Neural cell (in vitro differentiated cells): ENCODE measurements at regions not wholly inside any gene's neighbourhood (a gene's known extent, or its start where the extent isn't known, plus 50 kb on each side); places are given as distances from the start of the nearest gene placed in this dataset.

Source experiments
- CTCF ChIP-seq: fragments of 450-650 bp; IDR thresholded peaks from 2 replicates; pipeline ENCODE4 v1.5.1; 2014; ENCODE audit warnings: antibody characterized with exemption, mild to moderate bottlenecking, moderate library complexity; ENCODE audit not compliant: poor library complexity, severe bottlenecking
- EP300 ChIP-seq: fragments of 450-650 bp; conservative IDR thresholded peaks from 2 replicates; pipeline ENCODE4 v1.6.1; 2014; ENCODE audit warnings: antibody characterized with exemption, mild to moderate bottlenecking, moderate library complexity; ENCODE audit not compliant: poor library complexity, severe bottlenecking
- EZH2 ChIP-seq: fragments of 200-600, 300-800 bp; shearing (Covaris generic), sonication (generic); IDR thresholded peaks from 2 replicates; pipeline ENCODE4 v1.6.1; 2014; ENCODE audit warnings: antibody characterized with exemption, low read length, borderline replicate concordance, mild to moderate bottlenecking; ENCODE audit not compliant: insufficient read depth, poor library complexity, severe bottlenecking
- POLR2AphosphoS5 ChIP-seq: IDR thresholded peaks from 2 replicates; pipeline ENCODE4 v1.6.1; 2012
- REST ChIP-seq: IDR thresholded peaks from 2 replicates; pipeline ENCODE4 v1.6.1; 2012; ENCODE audit warnings: borderline replicate concordance
- TAF1 ChIP-seq: IDR thresholded peaks from 2 replicates; pipeline ENCODE4 v1.6.1; 2012; ENCODE audit warnings: low read depth

- TF ChIP-seq CTCF (no peak), REST (no peak), EZH2 (no peak), POLR2AphosphoS5 (no peak), EP300 (no peak), TAF1 (no peak)
Measured at GRCh38 chr6:113377362-113377942, 479.7 kb upstream of the MARCKS start.
